Chondrocyte (in vitro differentiated cells): ENCODE measurements at regions not wholly inside any gene's neighbourhood (a gene's known extent, or its start where the extent isn't known, plus 50 kb on each side); places are given as distances from the start of the nearest gene placed in this dataset.

ENCODE experiments used
- DNase-seq: peaks from one replicate; pipeline ENCODE4 v3.0.0; 2021; ENCODE audit warnings: mixed read lengths, low spot score
- H3K27ac Mint-ChIP-seq: one replicate; pipeline ENCODE4 v1.8.0; 2021; ENCODE audit warnings: mild to moderate bottlenecking, moderate library complexity, mixed read lengths; ENCODE audit not compliant: unreplicated experiment
- H3K27me3 Mint-ChIP-seq: 2 replicates; pipeline ENCODE4 v1.8.0; 2021; ENCODE audit warnings: low read depth, mixed read lengths
- H3K36me3 Mint-ChIP-seq: 2 replicates; pipeline ENCODE4 v1.8.0; 2021; ENCODE audit warnings: low read depth, mixed read lengths
- H3K4me1 Mint-ChIP-seq: 2 replicates; pipeline ENCODE4 v1.8.0; 2021; ENCODE audit warnings: low read depth, mild to moderate bottlenecking, mixed read lengths
- H3K4me3 Mint-ChIP-seq: one replicate; pipeline ENCODE4 v1.8.0; 2021; ENCODE audit warnings: mild to moderate bottlenecking, moderate library complexity, mixed read lengths; ENCODE audit not compliant: unreplicated experiment
- H3K9me3 Mint-ChIP-seq: 2 replicates; pipeline ENCODE4 v1.8.0; 2021; ENCODE audit warnings: low read depth, mixed read lengths
- TF ChIP-seq, protein P1 (sequence below): fragments of 200-600 bp; sonication (generic); IDR thresholded peaks from 2 replicates; pipeline ENCODE4 v1.5.0; 2021; ENCODE audit warnings: antibody characterized with exemption, mild to moderate bottlenecking, moderate library complexity

DNA sequence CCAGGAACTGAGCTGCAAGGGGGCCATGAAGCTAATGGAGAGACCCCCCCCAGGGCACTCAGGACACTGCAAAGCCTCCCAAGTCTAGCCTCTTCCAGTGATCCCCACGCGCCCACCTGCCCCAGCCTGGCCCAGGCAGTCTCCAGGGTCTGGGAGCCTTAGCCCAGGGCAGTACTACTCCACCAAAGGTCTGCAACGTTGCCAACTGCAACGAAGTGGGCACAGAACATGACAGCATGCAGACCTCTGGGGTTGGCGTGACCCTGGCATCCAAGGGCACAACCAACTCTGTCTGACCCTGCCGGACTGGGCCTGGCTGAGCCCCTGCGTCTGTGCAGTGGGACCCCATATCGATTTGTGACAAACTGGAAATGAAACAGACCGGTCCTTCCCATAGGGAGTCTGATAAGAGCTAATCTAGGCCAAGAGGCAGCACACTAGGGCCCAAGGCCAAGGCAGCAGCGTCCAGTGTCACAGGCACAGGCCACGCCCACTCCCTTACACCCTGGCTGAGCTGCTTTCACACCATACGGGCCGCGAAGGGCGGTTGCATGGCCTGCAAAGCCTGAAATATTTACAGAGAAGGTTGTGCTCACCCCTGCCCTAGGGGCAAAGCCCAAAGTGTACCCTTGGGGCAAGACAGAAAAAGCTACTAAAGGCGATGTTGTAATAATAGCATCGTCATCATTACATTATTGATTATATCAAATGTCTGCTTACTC lies 76.7 kb downstream of the NCOR2 start:
- Mint-ChIP-seq H3K27ac (no peak overlapping the region), H3K36me3 (peaks cover 4% of the 10 kb centered on the region), H3K9me3 (no peaks in the 10 kb centered on the region), H3K27me3 (no peaks in the 10 kb centered on the region), H3K4me3 (no peak overlapping the region), H3K4me1 (peaks cover 11% of the 10 kb centered on the region)
- no peak for DNase-seq
- TF ChIP-seq, protein P1, sequence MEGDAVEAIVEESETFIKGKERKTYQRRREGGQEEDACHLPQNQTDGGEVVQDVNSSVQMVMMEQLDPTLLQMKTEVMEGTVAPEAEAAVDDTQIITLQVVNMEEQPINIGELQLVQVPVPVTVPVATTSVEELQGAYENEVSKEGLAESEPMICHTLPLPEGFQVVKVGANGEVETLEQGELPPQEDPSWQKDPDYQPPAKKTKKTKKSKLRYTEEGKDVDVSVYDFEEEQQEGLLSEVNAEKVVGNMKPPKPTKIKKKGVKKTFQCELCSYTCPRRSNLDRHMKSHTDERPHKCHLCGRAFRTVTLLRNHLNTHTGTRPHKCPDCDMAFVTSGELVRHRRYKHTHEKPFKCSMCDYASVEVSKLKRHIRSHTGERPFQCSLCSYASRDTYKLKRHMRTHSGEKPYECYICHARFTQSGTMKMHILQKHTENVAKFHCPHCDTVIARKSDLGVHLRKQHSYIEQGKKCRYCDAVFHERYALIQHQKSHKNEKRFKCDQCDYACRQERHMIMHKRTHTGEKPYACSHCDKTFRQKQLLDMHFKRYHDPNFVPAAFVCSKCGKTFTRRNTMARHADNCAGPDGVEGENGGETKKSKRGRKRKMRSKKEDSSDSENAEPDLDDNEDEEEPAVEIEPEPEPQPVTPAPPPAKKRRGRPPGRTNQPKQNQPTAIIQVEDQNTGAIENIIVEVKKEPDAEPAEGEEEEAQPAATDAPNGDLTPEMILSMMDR, result no peak

DNA sequence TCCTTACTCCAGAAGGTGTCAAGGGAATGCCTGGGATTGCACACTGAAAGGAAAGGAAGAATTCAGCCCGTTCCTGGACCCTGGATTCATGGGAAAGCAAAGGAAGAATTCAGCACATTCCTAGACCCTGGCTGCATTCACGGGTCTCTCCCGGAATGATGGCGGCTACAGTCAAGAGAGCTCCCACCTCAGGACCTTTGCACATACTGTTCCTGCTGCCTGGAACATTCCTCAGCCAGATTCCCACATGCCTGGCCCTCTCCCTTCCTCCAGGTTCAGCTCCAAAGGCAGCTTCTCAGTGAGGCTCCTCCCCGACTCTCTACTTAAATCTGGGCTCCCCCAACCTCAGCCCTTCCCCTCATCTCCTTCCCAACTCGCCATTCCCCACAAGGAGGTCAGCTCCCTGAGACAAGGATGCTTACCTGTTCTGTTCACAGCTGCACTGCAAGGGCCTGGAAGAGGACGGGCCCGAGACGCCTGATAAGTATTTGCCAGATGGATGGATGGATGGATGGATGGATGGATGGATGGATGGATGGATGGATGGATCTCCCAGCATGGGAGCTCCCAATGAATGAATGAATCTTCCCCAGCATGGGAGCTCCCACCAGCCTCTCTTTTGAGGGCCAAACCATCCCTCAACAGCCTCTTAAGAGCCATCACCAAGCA lies 77.4 kb downstream of the NCOR2 start:
- Mint-ChIP-seq H3K36me3 (peaks cover 5% of the 10 kb centered on the region), H3K4me1 (peaks cover 10% of the 10 kb centered on the region), H3K4me3 (no peak overlapping the region), H3K27me3 (no peaks in the 10 kb centered on the region), H3K9me3 (no peaks in the 10 kb centered on the region), H3K27ac (no peak overlapping the region)
- no peak for DNase-seq
- TF ChIP-seq, protein P1, result no peak

DNA sequence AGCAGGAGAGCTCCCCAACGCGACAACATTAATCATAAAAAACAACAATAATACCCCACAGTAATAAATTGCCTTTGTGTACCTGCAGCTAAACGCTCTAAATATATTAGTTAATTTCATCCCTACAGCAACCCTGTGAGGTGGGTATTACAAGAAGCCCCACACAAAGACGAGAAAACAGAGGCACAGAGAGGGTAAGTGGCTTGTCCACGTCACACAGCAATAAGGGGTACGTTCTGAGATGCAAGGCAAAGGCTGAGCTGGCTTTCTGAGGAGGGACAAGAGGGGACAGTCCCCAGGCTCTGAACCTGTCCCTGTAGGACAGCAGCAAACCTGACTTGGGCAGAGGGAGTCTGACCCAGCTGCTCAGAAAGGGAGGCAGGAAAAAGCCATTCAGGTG lies 78.2 kb downstream of the NCOR2 start:
- no peaks in the 10 kb centered on the region for H3K9me3 Mint-ChIP-seq
- peaks cover 10% of the 10 kb centered on the region for H3K4me1 Mint-ChIP-seq
- H3K4me3 Mint-ChIP-seq, result no peak overlapping the region
- H3K36me3 Mint-ChIP-seq, result peaks cover 7% of the 10 kb centered on the region
- no peak overlapping the region for H3K27ac Mint-ChIP-seq
- no peak for DNase-seq
- TF ChIP-seq, protein P1, result no peak
- no peaks in the 10 kb centered on the region for H3K27me3 Mint-ChIP-seq

DNA sequence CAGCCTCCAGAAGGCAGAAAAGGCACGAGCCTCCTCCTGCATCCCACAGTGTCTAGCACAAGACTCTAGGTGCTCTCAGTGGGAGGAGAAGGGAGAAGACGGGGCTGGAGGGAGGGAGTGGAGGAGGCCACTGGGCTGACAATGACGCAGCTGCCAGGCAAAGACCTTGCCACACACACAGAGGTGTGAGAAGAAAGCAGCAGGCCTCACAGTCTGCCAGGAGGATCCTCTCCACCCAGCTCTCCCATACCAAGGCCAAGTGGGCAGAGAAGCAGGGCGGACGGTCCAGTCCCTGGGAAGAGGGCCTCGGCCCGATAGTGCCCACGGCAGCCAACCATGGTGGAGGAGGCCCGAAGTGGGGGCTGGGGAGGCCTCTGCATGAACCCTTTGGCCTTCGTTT lies 78.9 kb downstream of the NCOR2 start:
- TF ChIP-seq, protein P1, result no peak

DNA sequence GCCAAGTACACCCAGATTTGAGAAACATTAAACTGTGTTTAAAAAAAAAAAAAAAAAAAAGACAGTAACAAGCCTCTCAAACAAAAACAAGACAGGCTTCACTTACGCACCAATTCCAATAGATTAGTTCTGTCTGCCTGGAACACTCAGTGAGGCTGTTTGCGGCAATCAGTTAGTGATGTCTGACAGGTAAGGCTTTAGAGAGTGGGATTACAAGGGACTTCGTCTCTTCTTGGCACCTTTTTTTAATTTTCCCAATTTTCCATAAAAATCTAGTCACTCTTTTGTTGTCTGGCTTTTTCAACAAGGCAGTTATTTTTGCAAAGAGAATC lies 79.6 kb downstream of the NCOR2 start:
- Mint-ChIP-seq H3K9me3 (no peaks in the 10 kb centered on the region), H3K36me3 (peaks cover 6% of the 10 kb centered on the region), H3K27me3 (no peaks in the 10 kb centered on the region), H3K4me3 (no peak overlapping the region), H3K4me1 (peaks cover 10% of the 10 kb centered on the region), H3K27ac (no peak overlapping the region)
- TF ChIP-seq, protein P1, result no peak
- no peak for DNase-seq

More for the DNA sequence above, 78.9 kb downstream of the NCOR2 start:
- H3K27me3 Mint-ChIP-seq, result no peaks in the 10 kb centered on the region
- H3K4me3 Mint-ChIP-seq, result no peak overlapping the region
- H3K36me3 Mint-ChIP-seq, result peaks cover 6% of the 10 kb centered on the region
- H3K4me1 Mint-ChIP-seq, result peaks cover 10% of the 10 kb centered on the region
- peak; percentile 71 for DNase-seq
- H3K27ac Mint-ChIP-seq, result no peak overlapping the region
- H3K9me3 Mint-ChIP-seq, result no peaks in the 10 kb centered on the region
